ENCODE measurements at regions not wholly inside any gene's neighbourhood (a gene's known extent, or its start where the extent isn't known, plus 50 kb on each side); places are given as distances from the start of the nearest gene placed in this dataset.

DNA sequence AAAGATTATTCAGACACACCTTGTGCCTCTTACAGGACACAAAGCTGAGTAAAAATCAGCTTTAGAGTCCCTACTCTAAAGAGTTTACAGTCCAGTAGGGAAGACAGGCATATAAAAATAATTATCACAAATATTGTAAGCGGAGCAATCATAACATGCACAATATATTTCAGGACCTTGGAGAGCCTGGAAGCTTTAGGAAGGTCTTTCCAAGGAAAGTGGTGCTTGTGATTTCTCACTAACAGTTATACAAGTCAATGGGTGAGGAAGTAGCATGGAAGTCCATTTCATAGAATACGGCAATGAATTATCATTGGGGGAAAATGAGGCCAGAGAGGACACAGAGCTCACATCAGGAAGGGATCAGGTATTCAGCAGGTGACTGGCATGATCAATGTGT lies 268.3 kb downstream of the C12orf50 start:
- TF ChIP-seq EZH2 (IDR thresholded peaks at IDR 0.05; ENCODE audit: insufficient read depth, poor library complexity, severe bottlenecking) (no peak), EZH2phosphoT487 (IDR thresholded peaks at IDR 0.05; ENCODE audit: insufficient read depth, low read depth) (no peak)
